Breast epithelium (tissue), 3 donors: ENCODE measurements at regions not wholly inside any gene's neighbourhood (a gene's known extent, or its start where the extent isn't known, plus 50 kb on each side); places are given as distances from the start of the nearest gene placed in this dataset.

Experiments used
- CTCF ChIP-seq, 3 donors: fragments of 450-650 bp; IDR thresholded peaks; one replicate each; pipeline ENCODE4 v1.5.1; 2016 to 2017; ENCODE audit warnings: antibody characterized with exemption in 3 of 3, mild to moderate bottlenecking in 3 of 3, moderate library complexity in 3 of 3
- POLR2A ChIP-seq: fragments of 450-650 bp; IDR thresholded peaks from one replicate; pipeline ENCODE4 v1.6.1; 2016; ENCODE audit warnings: antibody characterized with exemption, mild to moderate bottlenecking, moderate library complexity

- TF ChIP-seq CTCF (IDR thresholded peaks at IDR 0.05) = no peak
- no peak for TF ChIP-seq POLR2A
Measured at GRCh38 chr7:81507221-81507620, 262.6 kb downstream of the HGF start.
